Raji (cell line): ENCODE measurements at regions not wholly inside any gene's neighbourhood (a gene's known extent, or its start where the extent isn't known, plus 50 kb on each side); places are given as distances from the start of the nearest gene placed in this dataset.

ENCODE experiments used
- POLR2A ChIP-seq: IDR thresholded peaks from 2 replicates; pipeline ENCODE4 v1.6.1; 2011; ENCODE audit warnings: low read depth, low read length, control low read depth; ENCODE audit not compliant: insufficient read depth

DNA sequence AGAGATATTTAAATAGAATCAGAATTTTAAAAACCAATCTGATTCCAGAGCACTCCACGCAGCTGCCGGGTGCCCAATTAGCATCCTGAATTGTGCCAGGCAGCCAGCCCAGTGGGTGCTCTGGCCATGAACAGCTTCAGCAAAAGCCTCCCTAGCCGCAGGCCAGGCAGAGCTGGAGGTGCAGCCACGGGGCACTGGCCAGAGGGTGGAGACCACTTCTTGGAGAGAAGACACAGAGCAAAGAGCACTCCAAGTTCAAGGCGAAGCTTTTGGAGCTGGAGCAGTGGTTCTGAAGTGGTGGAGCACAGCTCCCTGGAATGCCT, 475.6 kb upstream of the PROK2 start:
- no peak for TF ChIP-seq POLR2A

DNA sequence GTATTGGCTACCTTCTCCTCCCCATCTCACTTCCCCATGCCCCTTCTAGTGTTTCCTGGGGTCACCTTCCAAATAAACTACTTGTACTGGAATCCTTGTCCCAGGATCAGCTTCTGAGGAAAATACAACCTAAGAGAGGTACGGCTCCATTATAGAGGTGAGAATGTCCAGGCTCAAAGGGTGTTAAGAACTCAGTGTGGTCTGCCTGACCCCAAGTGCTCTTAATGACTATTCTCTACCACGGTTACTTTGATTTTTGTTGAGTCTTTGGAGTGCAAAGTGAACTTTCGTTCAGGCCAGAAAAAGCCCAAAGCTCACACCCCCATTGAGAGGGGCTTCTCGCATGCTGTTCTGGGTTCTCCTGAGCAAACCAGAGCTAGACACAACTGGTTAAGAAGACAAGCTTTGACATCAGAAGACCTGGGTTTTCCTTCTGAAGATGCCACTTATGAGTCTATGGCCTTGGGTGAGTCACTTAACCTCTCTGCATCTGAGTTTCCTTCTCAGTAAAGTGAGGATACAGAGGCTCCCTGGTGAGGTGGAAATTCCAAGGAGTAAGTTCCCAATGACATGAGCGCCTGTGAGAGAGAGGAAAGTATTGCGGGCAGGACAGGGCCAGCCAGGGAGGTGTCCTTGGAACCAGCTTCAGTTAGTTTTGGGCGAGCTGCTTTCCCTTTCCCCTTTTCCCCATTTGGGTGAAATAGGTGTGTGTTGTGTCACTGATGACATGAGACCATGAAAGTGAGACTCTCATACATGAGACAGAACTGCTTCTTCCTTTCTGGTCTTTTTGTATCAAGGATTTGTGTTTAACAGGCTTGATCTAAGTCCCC, 475.0 kb upstream of the PROK2 start:
- no peak for TF ChIP-seq POLR2A

- TF ChIP-seq POLR2A, result no peak
These were observed 473.6 kb upstream of the PROK2 start for GRCh38 chr3:72258361-72259141.

DNA sequence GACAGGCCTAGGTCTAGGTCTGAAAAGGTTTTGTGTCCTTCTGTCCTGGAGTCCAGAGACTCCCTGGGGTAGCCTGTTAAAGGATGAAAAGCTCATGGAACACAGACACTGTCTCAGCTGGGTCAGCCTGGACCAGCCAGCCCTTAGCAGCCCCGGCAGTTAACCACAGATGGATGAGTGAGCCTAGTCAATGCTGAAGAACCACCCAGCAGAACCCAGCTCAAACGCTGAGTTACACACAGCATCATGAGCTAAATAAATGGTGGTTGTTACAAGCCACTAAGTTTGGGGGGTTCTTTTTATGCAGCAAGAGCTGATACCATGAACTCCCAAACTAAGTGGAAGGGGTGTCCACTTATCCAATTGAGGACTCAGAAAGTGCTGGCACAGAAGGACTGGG, 472.8 kb upstream of the PROK2 start:
- no peak for TF ChIP-seq POLR2A

- no peak for TF ChIP-seq POLR2A
These were observed 472.3 kb upstream of the PROK2 start for GRCh38 chr3:72257203-72257602.

DNA sequence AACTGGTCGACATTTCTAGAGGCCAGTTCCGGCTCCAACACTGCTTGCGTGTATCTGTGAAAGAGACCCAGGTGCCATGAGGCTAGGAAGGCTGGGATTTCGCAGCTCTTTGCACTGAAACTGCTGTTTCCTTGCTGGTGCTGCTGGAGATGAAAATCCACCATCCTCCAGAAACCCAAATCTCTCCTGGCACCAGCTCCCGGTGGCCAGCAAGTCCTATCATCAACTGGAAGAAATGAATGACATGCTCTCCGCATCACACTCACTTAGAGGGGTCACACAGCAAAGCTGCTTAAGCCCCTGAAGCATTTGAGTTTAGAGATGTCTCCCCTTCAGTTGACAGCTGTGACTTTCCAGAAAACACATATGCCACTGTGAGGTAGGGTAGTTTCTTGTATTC, 471.8 kb upstream of the PROK2 start:
- TF ChIP-seq POLR2A, result no peak

GRCh38 chr3:72255791-72256559, 471.0 kb upstream of the PROK2 start:
- TF ChIP-seq POLR2A, result no peak

DNA sequence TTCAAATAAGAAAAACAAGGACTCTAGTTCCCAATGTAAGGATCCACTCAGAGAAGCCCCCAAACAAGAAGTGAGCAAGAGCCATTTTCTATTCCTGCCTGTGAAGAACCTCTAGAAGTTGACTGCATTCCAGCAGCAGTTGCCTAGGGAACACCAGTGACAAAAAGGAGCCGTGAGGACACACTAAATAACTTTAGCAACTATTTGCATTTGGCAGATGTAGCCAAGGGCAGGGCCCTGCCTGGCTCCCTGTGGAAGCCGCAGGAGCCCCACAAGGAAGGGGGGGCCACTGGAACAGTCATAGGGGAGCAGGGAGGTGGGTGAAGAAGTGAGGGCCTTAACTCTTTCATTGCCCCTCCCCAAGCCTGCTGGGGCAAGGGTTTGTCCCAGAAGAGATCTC, 470.2 kb upstream of the PROK2 start:
- no peak for TF ChIP-seq POLR2A

GRCh38 chr3:72254483-72254882, 469.5 kb upstream of the PROK2 start:
- no peak for TF ChIP-seq POLR2A

- no peak for TF ChIP-seq POLR2A
These were observed 465.8 kb upstream of the PROK2 start for GRCh38 chr3:72250725-72251124.

- TF ChIP-seq POLR2A, result no peak
These were observed 463.9 kb upstream of the PROK2 start for GRCh38 chr3:72248869-72249268.

DNA sequence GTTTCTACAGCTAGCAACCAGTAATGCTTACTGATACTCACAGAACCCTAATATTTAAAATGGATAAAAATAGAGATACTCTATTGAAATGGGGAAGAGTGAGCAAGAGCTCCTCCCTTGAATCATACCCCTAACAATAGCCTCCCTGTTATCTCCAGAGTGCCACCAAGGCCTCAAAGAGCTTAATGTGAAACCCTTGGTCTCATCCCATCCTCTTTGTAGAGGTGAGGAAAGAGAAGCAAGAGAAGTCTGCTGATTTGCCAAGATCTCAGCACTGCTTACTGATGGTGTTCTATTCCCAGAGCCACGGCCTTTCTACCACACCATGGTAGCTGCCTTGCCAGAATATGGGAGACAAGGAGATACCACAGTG, 463.4 kb upstream of the PROK2 start:
- TF ChIP-seq POLR2A, result no peak

DNA sequence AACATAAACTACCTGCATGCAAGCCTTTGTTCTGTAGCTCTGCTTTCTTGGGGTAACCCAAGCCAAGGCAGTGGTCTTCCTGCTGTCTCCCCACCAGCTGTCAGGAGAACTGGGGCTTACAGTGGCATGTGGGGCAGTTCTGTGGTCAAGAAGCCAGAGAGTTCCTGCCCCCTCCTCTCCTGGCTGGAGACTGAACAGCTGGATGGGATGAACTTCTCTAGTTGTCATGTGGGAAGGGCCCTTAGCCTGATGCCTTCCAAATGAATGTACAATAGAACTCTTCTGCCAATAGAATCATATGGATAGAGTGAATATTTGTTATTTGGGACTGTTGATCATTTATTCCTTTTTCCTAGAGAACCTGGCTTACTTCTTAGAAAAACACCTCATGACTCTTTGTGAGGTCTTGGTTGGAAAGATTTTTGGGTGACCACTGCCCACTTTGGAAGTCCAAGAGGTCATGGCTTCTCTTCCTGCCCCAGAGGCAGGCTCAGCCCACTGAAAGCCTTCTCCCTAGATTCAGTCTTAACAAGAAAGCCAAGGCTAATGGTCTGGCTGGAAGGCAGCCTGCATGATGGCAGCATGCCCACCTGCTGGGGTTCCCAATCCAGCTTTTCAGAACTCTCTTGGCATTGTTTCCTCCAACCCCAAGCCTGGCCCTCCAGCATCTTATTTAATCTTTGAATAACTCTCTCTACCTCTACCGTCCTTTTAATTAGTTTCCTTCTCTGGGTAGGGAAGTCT, 462.9 kb upstream of the PROK2 start:
- TF ChIP-seq POLR2A, result no peak

DNA sequence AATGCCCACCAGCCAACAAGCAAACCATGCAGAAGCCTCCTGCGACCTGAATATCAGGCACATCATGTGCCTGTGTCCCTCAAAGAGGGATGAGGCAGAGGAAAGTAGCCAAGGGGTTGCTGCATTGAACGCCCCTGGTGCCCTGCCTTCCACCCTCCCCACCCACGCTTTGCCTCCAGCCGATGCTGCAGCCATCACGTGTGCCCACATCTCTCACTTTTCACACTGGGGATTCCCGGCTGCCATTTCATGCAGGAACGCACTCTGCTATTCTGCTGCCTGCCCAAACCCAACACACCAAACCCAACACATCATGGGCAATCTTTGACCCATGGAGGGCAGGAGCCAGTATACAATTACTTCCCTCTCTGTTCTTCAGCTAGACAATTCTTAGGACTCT, 462.2 kb upstream of the PROK2 start:
- TF ChIP-seq POLR2A, result no peak

DNA sequence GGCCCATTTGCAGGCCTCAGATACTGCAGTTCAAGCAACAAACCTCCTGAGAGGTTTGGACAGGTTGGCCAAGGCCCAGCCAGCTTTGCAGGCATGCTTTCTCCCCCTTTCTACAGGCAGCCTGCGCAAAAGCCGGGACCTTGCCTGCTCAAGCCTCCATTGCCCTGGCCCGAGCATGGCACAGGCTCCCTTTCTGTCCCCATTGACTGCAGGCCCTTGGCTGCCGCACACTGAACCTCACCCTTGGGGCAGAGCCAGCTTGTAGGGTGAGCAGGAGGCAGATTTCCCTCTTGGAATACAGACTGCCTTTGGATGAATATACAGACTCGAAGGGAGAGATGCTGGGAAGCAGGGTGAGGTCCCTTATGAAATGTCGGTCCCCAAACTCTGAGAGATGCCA, 461.7 kb upstream of the PROK2 start:
- TF ChIP-seq POLR2A, result no peak
